ENCODE measurements at regions not wholly inside any gene's neighbourhood (a gene's known extent, or its start where the extent isn't known, plus 50 kb on each side); places are given as distances from the start of the nearest gene placed in this dataset.

DNA sequence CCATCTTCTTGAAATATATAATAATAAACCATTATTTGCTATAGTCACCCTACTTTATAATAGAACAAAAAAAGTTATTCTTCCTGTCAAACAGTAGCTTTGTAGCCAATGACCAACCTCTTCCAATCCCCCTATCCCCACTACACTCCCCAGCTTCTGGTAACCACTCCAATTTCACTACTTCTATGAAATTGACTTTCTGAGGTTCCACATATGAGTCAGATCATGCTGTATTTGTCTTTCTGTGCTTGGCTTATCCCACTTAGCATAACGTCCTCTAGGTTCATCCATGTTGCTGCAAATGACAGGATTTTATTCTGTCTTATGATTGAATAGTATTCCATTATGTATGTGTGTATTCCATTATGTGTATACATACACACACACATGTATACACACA, 809.7 kb upstream of the NDST4 start:
- Histone ChIP-seq H3K4me1 (ENCODE audit: control insufficient read depth, insufficient read depth, low read length) (no peaks in the 10 kb centered on the region), H3K9ac (ENCODE audit: low read depth, low read length) (no peak overlapping the region), H3K36me3 (ENCODE audit: insufficient read depth, low read length) (no peaks in the 10 kb centered on the region), H3K27me3 (ENCODE audit: control insufficient read depth, insufficient read depth, low read length) (no peaks in the 10 kb centered on the region), H3K4me3 (ENCODE audit: low read length) (no peak overlapping the region), H3K9me3 (replicated peaks; ENCODE audit: low read length) (no peaks in the 10 kb centered on the region), H3K4me2 (ENCODE audit: low read length) (no peak overlapping the region)

DNA sequence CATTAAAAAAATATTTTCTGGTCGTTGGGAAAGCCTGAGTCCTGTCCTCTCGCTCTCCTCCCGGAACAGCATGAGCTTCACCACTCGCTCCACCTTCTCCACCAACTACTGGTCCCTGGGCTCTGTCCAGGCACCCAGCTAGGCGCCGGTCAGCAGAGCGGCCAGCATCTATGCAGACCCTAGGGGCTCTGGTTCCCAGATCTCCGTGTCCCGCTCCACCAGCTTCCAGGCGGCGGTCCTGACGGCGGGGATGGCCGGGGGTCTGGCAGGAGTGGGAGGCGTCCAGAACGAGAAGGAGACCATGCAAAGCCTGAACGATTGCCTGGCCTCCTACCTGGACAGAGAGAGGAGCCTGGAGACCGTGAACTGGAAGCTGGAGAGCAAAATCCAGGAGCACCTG, 807.2 kb upstream of the NDST4 start:
- H3K27me3 ChIP-seq (ENCODE audit: control insufficient read depth, insufficient read depth, low read length): no peaks in the 10 kb centered on the region
- H3K4me3 ChIP-seq (ENCODE audit: low read length): no peak overlapping the region
- H3K36me3 ChIP-seq (ENCODE audit: insufficient read depth, low read length): no peaks in the 10 kb centered on the region
- no peak overlapping the region for H3K4me2 ChIP-seq (ENCODE audit: low read length)
- no peak overlapping the region for H3K9ac ChIP-seq (ENCODE audit: low read depth, low read length)
- no peaks in the 10 kb centered on the region for H3K9me3 ChIP-seq (replicated peaks; ENCODE audit: low read length)
- H3K4me1 ChIP-seq (ENCODE audit: control insufficient read depth, insufficient read depth, low read length): no peaks in the 10 kb centered on the region

DNA sequence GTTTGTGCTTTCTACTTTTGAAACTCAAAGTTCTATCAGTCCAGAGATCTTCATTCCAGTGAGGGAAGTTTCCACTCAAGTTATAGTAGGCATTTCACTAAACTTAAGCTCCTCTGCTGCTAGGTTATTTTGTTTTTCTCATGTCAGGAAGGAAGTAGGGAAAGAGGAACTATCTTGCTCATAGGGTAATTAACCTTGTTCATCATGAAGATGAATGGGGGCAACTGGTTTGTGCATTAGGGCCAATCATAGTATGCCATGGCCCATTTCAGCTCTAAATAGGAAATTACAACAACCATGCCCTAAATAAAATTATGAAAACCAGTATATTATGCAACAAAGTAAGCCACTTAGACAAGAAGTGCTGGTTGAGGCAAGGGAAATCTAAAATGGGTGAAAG, 804.7 kb upstream of the NDST4 start:
- Histone ChIP-seq H3K9ac (ENCODE audit: low read depth, low read length) (no peak overlapping the region), H3K4me3 (ENCODE audit: low read length) (no peak overlapping the region), H3K36me3 (ENCODE audit: insufficient read depth, low read length) (no peaks in the 10 kb centered on the region), H3K4me1 (ENCODE audit: control insufficient read depth, insufficient read depth, low read length) (no peaks in the 10 kb centered on the region), H3K27me3 (ENCODE audit: control insufficient read depth, insufficient read depth, low read length) (no peaks in the 10 kb centered on the region), H3K4me2 (ENCODE audit: low read length) (no peak overlapping the region), H3K9me3 (replicated peaks; ENCODE audit: low read length) (no peaks in the 10 kb centered on the region)

DNA sequence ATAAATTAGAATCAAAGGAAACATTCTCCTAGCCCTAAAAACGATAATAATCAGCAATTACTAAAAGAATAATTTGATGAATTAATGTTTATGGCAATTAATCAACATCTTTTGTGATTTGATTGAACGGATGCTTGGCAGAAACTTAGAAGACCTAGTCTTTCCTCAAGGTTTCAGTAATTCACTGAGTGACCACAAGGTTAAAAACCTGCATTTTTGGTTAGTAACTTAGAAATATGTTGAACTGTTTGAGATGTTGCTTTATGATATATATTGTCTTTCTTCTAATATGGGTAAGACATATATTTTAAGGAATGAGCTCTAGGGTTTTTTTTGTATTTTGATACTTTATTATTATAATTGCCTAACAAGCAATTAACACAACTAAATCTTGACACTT, 793.0 kb upstream of the NDST4 start:
- Histone ChIP-seq H3K27me3 (ENCODE audit: control insufficient read depth, insufficient read depth, low read length) (no peaks in the 10 kb centered on the region), H3K4me3 (ENCODE audit: low read length) (no peak overlapping the region), H3K9me3 (replicated peaks; ENCODE audit: low read length) (no peaks in the 10 kb centered on the region), H3K9ac (ENCODE audit: low read depth, low read length) (no peak overlapping the region), H3K36me3 (ENCODE audit: insufficient read depth, low read length) (no peaks in the 10 kb centered on the region), H3K4me1 (ENCODE audit: control insufficient read depth, insufficient read depth, low read length) (no peaks in the 10 kb centered on the region), H3K4me2 (ENCODE audit: low read length) (no peak overlapping the region)

- Histone ChIP-seq H3K9me3 (replicated peaks; ENCODE audit: low read length) (no peaks in the 10 kb centered on the region), H3K4me1 (ENCODE audit: control insufficient read depth, insufficient read depth, low read length) (no peaks in the 10 kb centered on the region), H3K36me3 (ENCODE audit: insufficient read depth, low read length) (no peaks in the 10 kb centered on the region), H3K27me3 (ENCODE audit: control insufficient read depth, insufficient read depth, low read length) (no peaks in the 10 kb centered on the region), H3K9ac (ENCODE audit: low read depth, low read length) (no peak overlapping the region), H3K4me3 (ENCODE audit: low read length) (no peak overlapping the region), H3K4me2 (ENCODE audit: low read length) (no peak overlapping the region)
These were observed 770.4 kb upstream of the NDST4 start for GRCh38 chr4:115883847-115884246.

- Histone ChIP-seq H3K36me3 (ENCODE audit: insufficient read depth, low read length) (no peaks in the 10 kb centered on the region), H3K4me2 (ENCODE audit: low read length) (no peak overlapping the region), H3K4me1 (ENCODE audit: control insufficient read depth, insufficient read depth, low read length) (no peaks in the 10 kb centered on the region), H3K9me3 (replicated peaks; ENCODE audit: low read length) (no peaks in the 10 kb centered on the region), H3K4me3 (ENCODE audit: low read length) (no peak overlapping the region), H3K9ac (ENCODE audit: low read depth, low read length) (no peak overlapping the region), H3K27me3 (ENCODE audit: control insufficient read depth, insufficient read depth, low read length) (no peaks in the 10 kb centered on the region)
These were observed 769.8 kb upstream of the NDST4 start for GRCh38 chr4:115883231-115883630.

GRCh38 chr4:115873048-115873447, 759.6 kb upstream of the NDST4 start:
- peaks cover 9% of the 10 kb centered on the region for H3K9me3 ChIP-seq (replicated peaks; ENCODE audit: low read length)
- no peaks in the 10 kb centered on the region for H3K27me3 ChIP-seq (ENCODE audit: control insufficient read depth, insufficient read depth, low read length)
- H3K9ac ChIP-seq (ENCODE audit: low read depth, low read length): no peak overlapping the region
- no peaks in the 10 kb centered on the region for H3K4me1 ChIP-seq (ENCODE audit: control insufficient read depth, insufficient read depth, low read length)
- H3K4me2 ChIP-seq (ENCODE audit: low read length): no peak overlapping the region
- no peaks in the 10 kb centered on the region for H3K36me3 ChIP-seq (ENCODE audit: insufficient read depth, low read length)
- H3K4me3 ChIP-seq (ENCODE audit: low read length): no peak overlapping the region

DNA sequence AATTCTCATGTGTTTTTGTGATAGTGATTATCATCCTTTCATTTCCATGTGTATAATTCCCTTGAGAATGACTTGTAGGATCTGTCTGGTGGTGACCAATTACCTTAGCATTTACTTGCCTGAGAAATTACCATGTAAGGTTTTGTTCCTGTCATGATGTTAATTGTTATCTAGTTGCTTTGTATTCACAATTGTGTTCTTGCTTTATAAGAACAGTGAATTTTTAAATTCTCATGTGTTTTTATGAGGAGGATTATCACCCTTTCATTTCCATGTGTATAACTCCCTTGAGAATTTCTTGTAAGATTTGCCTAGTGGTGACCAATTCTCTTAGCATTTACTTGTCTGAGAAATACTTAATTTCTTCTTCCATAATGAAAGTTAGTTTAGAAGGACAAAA, 758.2 kb upstream of the NDST4 start:
- H3K4me1 ChIP-seq (ENCODE audit: control insufficient read depth, insufficient read depth, low read length): no peaks in the 10 kb centered on the region

GRCh38 chr4:115866364-115866896, 753.0 kb upstream of the NDST4 start:
- Histone ChIP-seq H3K9me3 (replicated peaks; ENCODE audit: low read length) (peaks cover 2% of the 10 kb centered on the region), H3K4me1 (ENCODE audit: control insufficient read depth, insufficient read depth, low read length) (no peaks in the 10 kb centered on the region), H3K4me2 (ENCODE audit: low read length) (no peak overlapping the region), H3K36me3 (ENCODE audit: insufficient read depth, low read length) (no peaks in the 10 kb centered on the region), H3K4me3 (ENCODE audit: low read length) (no peak overlapping the region), H3K9ac (ENCODE audit: low read depth, low read length) (no peak overlapping the region), H3K27me3 (ENCODE audit: control insufficient read depth, insufficient read depth, low read length) (no peaks in the 10 kb centered on the region)

More for the DNA sequence above, 758.2 kb upstream of the NDST4 start:
- Histone ChIP-seq H3K4me3 (ENCODE audit: low read length) (no peak overlapping the region), H3K9ac (ENCODE audit: low read depth, low read length) (no peak overlapping the region), H3K27me3 (ENCODE audit: control insufficient read depth, insufficient read depth, low read length) (no peaks in the 10 kb centered on the region), H3K9me3 (replicated peaks; ENCODE audit: low read length) (peaks cover 9% of the 10 kb centered on the region), H3K36me3 (ENCODE audit: insufficient read depth, low read length) (no peaks in the 10 kb centered on the region), H3K4me2 (ENCODE audit: low read length) (no peak overlapping the region)

DNA sequence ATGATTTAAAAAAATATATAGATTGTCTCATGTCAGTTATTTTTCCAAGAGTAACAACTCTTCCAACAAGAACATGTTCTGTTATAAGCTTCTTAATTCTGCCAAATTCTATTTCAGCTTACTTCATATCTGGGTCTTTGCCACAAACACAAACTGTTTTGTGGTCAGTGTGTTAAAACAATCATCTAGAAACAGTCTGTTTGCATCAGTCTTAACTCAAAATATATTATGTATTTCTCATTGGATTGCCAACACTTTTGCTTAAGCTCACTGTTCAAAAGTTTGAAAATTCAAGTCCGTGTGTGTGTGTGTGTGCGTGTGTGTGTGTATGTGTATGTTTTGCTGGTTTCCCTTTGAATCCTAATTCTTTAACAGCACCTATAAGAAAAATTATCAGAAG, 752.3 kb upstream of the NDST4 start:
- Histone ChIP-seq H3K9me3 (replicated peaks; ENCODE audit: low read length) (no peaks in the 10 kb centered on the region), H3K4me3 (ENCODE audit: low read length) (no peak overlapping the region), H3K36me3 (ENCODE audit: insufficient read depth, low read length) (no peaks in the 10 kb centered on the region), H3K4me2 (ENCODE audit: low read length) (no peak overlapping the region), H3K4me1 (ENCODE audit: control insufficient read depth, insufficient read depth, low read length) (no peaks in the 10 kb centered on the region), H3K27me3 (ENCODE audit: control insufficient read depth, insufficient read depth, low read length) (no peaks in the 10 kb centered on the region), H3K9ac (ENCODE audit: low read depth, low read length) (no peak overlapping the region)

- no peak overlapping the region for H3K9ac ChIP-seq (ENCODE audit: low read depth, low read length)
- no peak overlapping the region for H3K4me2 ChIP-seq (ENCODE audit: low read length)
- H3K9me3 ChIP-seq (replicated peaks; ENCODE audit: low read length): peaks cover 6% of the 10 kb centered on the region
- H3K36me3 ChIP-seq (ENCODE audit: insufficient read depth, low read length): no peaks in the 10 kb centered on the region
- no peaks in the 10 kb centered on the region for H3K27me3 ChIP-seq (ENCODE audit: control insufficient read depth, insufficient read depth, low read length)
- H3K4me1 ChIP-seq (ENCODE audit: control insufficient read depth, insufficient read depth, low read length): no peaks in the 10 kb centered on the region
- no peak overlapping the region for H3K4me3 ChIP-seq (ENCODE audit: low read length)
These were observed 739.3 kb upstream of the NDST4 start for GRCh38 chr4:115852767-115853091.

DNA sequence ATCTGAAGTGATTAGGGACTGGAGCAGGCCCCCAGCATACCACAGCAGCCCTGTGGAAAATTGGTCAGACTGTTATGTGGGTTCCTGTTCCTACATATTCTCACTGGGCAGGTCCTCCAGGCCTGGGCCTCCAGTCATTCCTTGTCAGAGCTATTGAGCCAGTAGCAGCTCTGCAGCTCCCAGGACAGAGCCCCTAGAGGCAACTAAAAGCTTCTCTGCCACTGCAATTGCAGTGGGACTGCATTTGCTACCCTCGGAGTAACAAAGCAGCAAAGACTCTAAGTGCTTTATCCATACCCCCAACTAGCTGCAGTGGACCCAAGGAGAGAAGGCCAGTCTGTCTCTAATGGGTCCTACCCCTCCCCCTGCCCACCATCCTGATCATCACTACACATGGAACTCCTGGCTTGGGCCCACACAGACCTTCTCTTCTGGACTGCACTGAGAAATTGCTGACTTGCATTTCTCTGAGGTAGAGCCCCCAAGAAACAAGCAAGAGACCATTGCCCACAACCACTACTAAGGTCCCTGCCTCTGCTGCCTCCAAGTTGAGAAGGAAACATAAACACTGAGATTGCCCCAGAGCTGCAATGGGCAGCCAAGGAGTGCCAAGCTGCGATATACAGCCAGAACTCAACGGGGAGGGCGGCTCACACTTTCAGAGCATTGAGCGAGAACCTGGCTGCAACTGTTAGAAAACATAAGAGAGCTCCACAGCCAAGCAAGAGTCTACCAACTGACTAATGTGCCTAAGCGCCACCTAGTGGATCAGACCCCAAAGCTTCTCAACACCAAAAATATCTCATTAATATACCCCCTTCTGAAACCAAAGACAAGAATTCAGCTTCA, 738.7 kb upstream of the NDST4 start:
- no peak overlapping the region for H3K9ac ChIP-seq (ENCODE audit: low read depth, low read length)
- no peak overlapping the region for H3K4me3 ChIP-seq (ENCODE audit: low read length)
- H3K9me3 ChIP-seq (replicated peaks; ENCODE audit: low read length): peaks cover 6% of the 10 kb centered on the region
- H3K4me1 ChIP-seq (ENCODE audit: control insufficient read depth, insufficient read depth, low read length): no peaks in the 10 kb centered on the region
- no peak overlapping the region for H3K4me2 ChIP-seq (ENCODE audit: low read length)
- no peaks in the 10 kb centered on the region for H3K36me3 ChIP-seq (ENCODE audit: insufficient read depth, low read length)
- H3K27me3 ChIP-seq (ENCODE audit: control insufficient read depth, insufficient read depth, low read length): no peaks in the 10 kb centered on the region

All from skeletal muscle satellite cell (primary cell).